Upper lobe of left lung (tissue), 6 donors: ENCODE measurements at regions not wholly inside any gene's neighbourhood (a gene's known extent, or its start where the extent isn't known, plus 50 kb on each side); places are given as distances from the start of the nearest gene placed in this dataset.

Experiments used
- ATAC-seq, 2 donors: fragments of 200-7000 bp; cut with Tn5 transposase; one replicate each; pipeline ENCODE4 v1.9.1; 2022; ENCODE audit warnings: mild to moderate bottlenecking in 2 of 2, moderate library complexity in 2 of 2; ENCODE audit not compliant: low FRiP score in 2 of 2
- DNase-seq, 2 donors: peaks; one replicate each; pipeline ENCODE4 v3.0.0-alpha.2; 2019 to 2020
- H3K27ac ChIP-seq, 4 donors: fragments of 200-600 bp; sonication (generic); one replicate each; pipeline ENCODE4 v1.5.1; 2016 to 2019
- H3K27me3 ChIP-seq, 4 donors: fragments of 200-600 bp; sonication (generic); one replicate each; pipeline ENCODE4 v1.5.1; 2017 to 2019
- H3K36me3 ChIP-seq, 4 donors: fragments of 200-600 bp; sonication (generic); one replicate each; pipeline ENCODE4 v1.5.1; 2016 to 2019
- H3K4me1 ChIP-seq, 4 donors: fragments of 200-600 bp; sonication (generic); one replicate each; pipeline ENCODE4 v1.5.1; 2018 to 2019
- H3K4me3 ChIP-seq, 4 donors: fragments of 200-600 bp; sonication (generic); one replicate each; pipeline ENCODE4 v1.5.1; 2017 to 2019; ENCODE audit warnings: mild to moderate bottlenecking in 2 of 4, moderate library complexity in 1 of 4
- H3K9me3 ChIP-seq, 4 donors: fragments of 200-600 bp; sonication (generic); one replicate each; pipeline ENCODE4 v1.5.1; 2018 to 2019
- EP300 ChIP-seq, 4 donors: sonication (generic); formaldehyde crosslinking; IDR thresholded peaks; one replicate each; pipeline ENCODE4 v1.5.1; 2017; ENCODE audit warnings: antibody characterized with exemption in 4 of 4, control low read depth in 2 of 4
- POLR2A ChIP-seq, 4 donors: fragments of 450-650 bp; IDR thresholded peaks; one replicate each; pipeline ENCODE4 v1.5.1; 2016 to 2017; ENCODE audit warnings: antibody characterized with exemption in 4 of 4, mild to moderate bottlenecking in 2 of 4
- POLR2AphosphoS5 ChIP-seq, 2 donors: sonication (generic); formaldehyde crosslinking; IDR thresholded peaks; one replicate each; pipeline ENCODE4 v1.5.1; 2017; ENCODE audit warnings: antibody characterized with exemption in 2 of 2
- WGBS, 2 donors: methylation state at CpG; one replicate each; pipeline ENCODE4 v1.1.5; 2017 to 2018; 5-methylcytosine and 5-hydroxymethylcytosine counted together
- TF ChIP-seq, protein P1 (sequence below), 6 experiments: fragments of 450-650 bp in 4 of 6; fragments of 200-600 bp in 2 of 6; sonication (generic) in 2 of 6; IDR thresholded peaks; one replicate each; pipeline ENCODE4 v1.5.1; 2016 to 2019; ENCODE audit warnings: antibody characterized with exemption in 6 of 6
- donor health status: DM: no; HTN: no; CAD: no; lungs with moderate emphysema.
- donor health status: DM: no; HTN: yes; CAD: no; lungs with severe emphysema.

GRCh38 chr7:22662556-22663356 lies 64.2 kb upstream of the IL6 start:
- WGBS, 2 donors = 67 to 89% methylated on average over 3 of the region's 3 CpGs
- H3K4me3 ChIP-seq = no peak overlapping the region
- peaks cover 0 to 17% (median 1%) of the 10 kb centered on the region in 4 donors for H3K4me1 ChIP-seq
- DNase-seq (no peak), ATAC-seq (no peak)
- no peak overlapping the region for H3K27ac ChIP-seq
- no peaks in the 10 kb centered on the region for H3K36me3 ChIP-seq
- no peaks in the 10 kb centered on the region for H3K9me3 ChIP-seq
- TF ChIP-seq EP300 (IDR thresholded peaks at IDR 0.05) = no peak
- no peak for TF ChIP-seq POLR2A (IDR thresholded peaks at IDR 0.05)
- no peaks in the 10 kb centered on the region for H3K27me3 ChIP-seq

DNA sequence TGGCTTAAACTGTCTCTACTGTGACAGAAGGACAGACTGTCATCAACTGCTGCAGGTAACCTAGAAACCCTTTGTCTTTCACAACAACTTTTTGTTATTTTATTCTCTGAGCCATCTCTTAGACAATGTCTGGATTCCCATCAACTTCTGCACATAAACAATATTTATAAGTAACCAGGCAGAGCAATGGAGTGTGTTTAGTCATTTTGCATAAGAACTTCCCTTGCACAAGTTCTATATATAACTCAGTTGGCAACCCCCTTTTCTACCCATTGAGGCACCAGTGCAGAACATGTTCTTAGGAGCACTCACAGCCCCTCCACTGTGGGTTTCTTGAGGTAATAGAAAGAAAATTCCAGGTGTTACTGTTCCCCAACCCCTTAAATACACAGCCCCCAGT lies 65.0 kb upstream of the IL6 start:
- no peak for ATAC-seq
- TF ChIP-seq POLR2A (IDR thresholded peaks at IDR 0.05) (no peak), EP300 (IDR thresholded peaks at IDR 0.05) (no peak), POLR2AphosphoS5 (IDR thresholded peaks at IDR 0.05) (no peak)
- TF ChIP-seq, protein P1, sequence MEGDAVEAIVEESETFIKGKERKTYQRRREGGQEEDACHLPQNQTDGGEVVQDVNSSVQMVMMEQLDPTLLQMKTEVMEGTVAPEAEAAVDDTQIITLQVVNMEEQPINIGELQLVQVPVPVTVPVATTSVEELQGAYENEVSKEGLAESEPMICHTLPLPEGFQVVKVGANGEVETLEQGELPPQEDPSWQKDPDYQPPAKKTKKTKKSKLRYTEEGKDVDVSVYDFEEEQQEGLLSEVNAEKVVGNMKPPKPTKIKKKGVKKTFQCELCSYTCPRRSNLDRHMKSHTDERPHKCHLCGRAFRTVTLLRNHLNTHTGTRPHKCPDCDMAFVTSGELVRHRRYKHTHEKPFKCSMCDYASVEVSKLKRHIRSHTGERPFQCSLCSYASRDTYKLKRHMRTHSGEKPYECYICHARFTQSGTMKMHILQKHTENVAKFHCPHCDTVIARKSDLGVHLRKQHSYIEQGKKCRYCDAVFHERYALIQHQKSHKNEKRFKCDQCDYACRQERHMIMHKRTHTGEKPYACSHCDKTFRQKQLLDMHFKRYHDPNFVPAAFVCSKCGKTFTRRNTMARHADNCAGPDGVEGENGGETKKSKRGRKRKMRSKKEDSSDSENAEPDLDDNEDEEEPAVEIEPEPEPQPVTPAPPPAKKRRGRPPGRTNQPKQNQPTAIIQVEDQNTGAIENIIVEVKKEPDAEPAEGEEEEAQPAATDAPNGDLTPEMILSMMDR (IDR thresholded peaks at IDR 0.05) = no peak
- no peaks in the 10 kb centered on the region for H3K36me3 ChIP-seq
- H3K4me3 ChIP-seq = no peak overlapping the region
- peaks cover 0 to 17% (median 1%) of the 10 kb centered on the region in 4 donors for H3K4me1 ChIP-seq
- no peaks in the 10 kb centered on the region for H3K9me3 ChIP-seq
- no peaks in the 10 kb centered on the region for H3K27me3 ChIP-seq
- no peak for DNase-seq
- no peak overlapping the region for H3K27ac ChIP-seq

- Histone ChIP-seq H3K27me3 (no peaks in the 10 kb centered on the region), H3K9me3 (no peaks in the 10 kb centered on the region), H3K4me3 (no peak overlapping the region), H3K36me3 (no peaks in the 10 kb centered on the region), H3K27ac (no peak overlapping the region), H3K4me1 (peaks cover 0 to 17% (median 1%) of the 10 kb centered on the region in 4 donors)
- TF ChIP-seq POLR2A (IDR thresholded peaks at IDR 0.05) = no peak
- TF ChIP-seq, protein P1 (IDR thresholded peaks at IDR 0.05) = no peak
- TF ChIP-seq POLR2AphosphoS5 (IDR thresholded peaks at IDR 0.05) = no peak
- TF ChIP-seq EP300 (IDR thresholded peaks at IDR 0.05) = no peak
- WGBS, 2 donors = 89 to 90% methylated on average over 3 of the region's 3 CpGs
- no peak for DNase-seq
- ATAC-seq = no peak
These were observed 66.3 kb upstream of the IL6 start for GRCh38 chr7:22660732-22661131.

GRCh38 chr7:22660293-22660692 lies 66.7 kb upstream of the IL6 start:
- TF ChIP-seq, protein P1 (IDR thresholded peaks at IDR 0.05) = no peak
- no peak for TF ChIP-seq POLR2AphosphoS5 (IDR thresholded peaks at IDR 0.05)
- DNase-seq = no peak
- WGBS, 2 donors = 86 to 89% methylated on average over 1 of the region's 1 CpG

DNA sequence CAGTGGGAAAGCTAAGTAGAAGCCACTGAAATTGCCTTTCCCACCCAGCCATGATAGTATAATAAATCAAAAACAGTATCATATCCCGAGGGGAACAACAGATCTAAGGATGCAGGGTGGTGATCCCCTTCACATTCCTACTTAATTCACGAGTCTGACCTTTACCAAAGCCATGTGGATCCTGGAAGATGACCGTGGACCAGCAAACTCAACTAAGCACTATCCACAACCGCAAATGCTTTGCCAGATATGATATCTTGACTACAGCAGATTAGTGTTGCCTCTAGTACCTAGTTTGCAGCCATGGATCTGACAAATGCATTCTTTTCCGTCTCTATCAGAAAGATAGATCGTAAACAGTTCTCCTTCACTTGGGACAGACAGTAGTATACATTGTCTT lies 67.3 kb upstream of the IL6 start:
- WGBS, 2 donors = 84 to 94% methylated on average over 6 of the region's 6 CpGs
- H3K4me3 ChIP-seq = no peak overlapping the region
- TF ChIP-seq POLR2AphosphoS5 (IDR thresholded peaks at IDR 0.05) (no peak), POLR2A (IDR thresholded peaks at IDR 0.05) (no peak), EP300 (IDR thresholded peaks at IDR 0.05) (no peak)
- TF ChIP-seq, protein P1 (IDR thresholded peaks at IDR 0.05) = no peak
- no peak overlapping the region for H3K27ac ChIP-seq
- ATAC-seq (no peak), DNase-seq (no peak)
- peaks cover 0 to 17% (median 1%) of the 10 kb centered on the region in 4 donors for H3K4me1 ChIP-seq
- no peaks in the 10 kb centered on the region for H3K9me3 ChIP-seq
- H3K36me3 ChIP-seq = no peaks in the 10 kb centered on the region
- no peaks in the 10 kb centered on the region for H3K27me3 ChIP-seq

More at GRCh38 chr7:22660293-22660692, 66.7 kb upstream of the IL6 start:
- H3K9me3 ChIP-seq = no peaks in the 10 kb centered on the region
- H3K27ac ChIP-seq = no peak overlapping the region
- H3K36me3 ChIP-seq = no peaks in the 10 kb centered on the region
- H3K4me1 ChIP-seq = peaks cover 0 to 17% (median 1%) of the 10 kb centered on the region in 4 donors
- no peak for ATAC-seq
- no peak overlapping the region for H3K4me3 ChIP-seq
- no peaks in the 10 kb centered on the region for H3K27me3 ChIP-seq
